Upper lobe of right lung (tissue), 1 donor: ENCODE measurements at regions not wholly inside any gene's neighbourhood (a gene's known extent, or its start where the extent isn't known, plus 50 kb on each side); places are given as distances from the start of the nearest gene placed in this dataset.
A peak's percentile ranks its signal among the peaks of the same experiment; 100 is the strongest.
"Not testable (repeated sequence)": the region's sequence is repeated elsewhere in the genome, so short reads cannot be mapped to it uniquely, and the experiment has no call there.

Experiments
- ATAC-seq: fragments of 200-7000 bp; cut with Tn5 transposase; one replicate; pipeline ENCODE4 v1.9.1; 2020; ENCODE audit warnings: mild to moderate bottlenecking, moderate library complexity
- DNase-seq: peaks from one replicate; pipeline ENCODE4 v3.0.0-alpha.2; 2020
- H3K27ac ChIP-seq: fragments of 200-600 bp; one replicate; pipeline ENCODE4 v1.8.0; 2022
- H3K27me3 ChIP-seq: fragments of 200-600 bp; one replicate; pipeline ENCODE4 v1.8.0; 2022; ENCODE audit warnings: mild to moderate bottlenecking
- H3K36me3 ChIP-seq: fragments of 200-600 bp; one replicate; pipeline ENCODE4 v1.8.0; 2022
- H3K4me1 ChIP-seq: fragments of 200-600 bp; one replicate; pipeline ENCODE4 v1.8.0; 2022
- H3K4me3 ChIP-seq: fragments of 200-600 bp; one replicate; pipeline ENCODE4 v1.8.0; 2022; ENCODE audit warnings: mild to moderate bottlenecking
- H3K9me3 ChIP-seq: fragments of 200-600 bp; one replicate; pipeline ENCODE4 v1.8.0; 2022
- intact Hi-C: fragments of 100-400 bp; cut with DNase I; formaldehyde crosslinking; loops from one replicate; pipeline ENCODE4 v1.11.0; 2022
- TF ChIP-seq, protein P1 (sequence below): fragments of 200-600 bp; IDR thresholded peaks from one replicate; pipeline ENCODE4 v1.8.0; 2022; ENCODE audit warnings: antibody characterized with exemption
- donor health status: DM: no; HTN: yes; CAD: no; lungs with severe emphysema.

DNA sequence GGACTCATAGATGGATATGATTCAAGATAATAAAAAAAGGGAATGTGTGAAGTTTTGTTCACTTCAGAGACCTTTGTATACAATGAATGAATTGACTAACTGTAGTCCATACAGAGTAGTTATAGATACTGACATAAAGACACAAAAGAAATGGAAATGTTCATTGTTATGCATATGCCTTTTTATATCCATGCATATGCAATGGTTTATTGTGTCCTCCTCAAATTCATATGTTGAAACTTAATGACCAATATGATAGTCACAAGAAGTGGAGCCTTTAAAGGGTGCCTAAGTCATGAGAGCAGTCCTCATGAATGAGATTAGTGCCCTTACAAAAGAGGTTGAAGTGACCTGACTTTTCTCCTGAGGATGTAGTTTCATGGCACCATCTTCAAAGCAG lies 467.5 kb upstream of the NDST4 start:
- DNase-seq: no peak
- H3K9me3 ChIP-seq: no peaks in the 10 kb centered on the region
- H3K36me3 ChIP-seq: no peaks in the 10 kb centered on the region
- TF ChIP-seq, protein P1, sequence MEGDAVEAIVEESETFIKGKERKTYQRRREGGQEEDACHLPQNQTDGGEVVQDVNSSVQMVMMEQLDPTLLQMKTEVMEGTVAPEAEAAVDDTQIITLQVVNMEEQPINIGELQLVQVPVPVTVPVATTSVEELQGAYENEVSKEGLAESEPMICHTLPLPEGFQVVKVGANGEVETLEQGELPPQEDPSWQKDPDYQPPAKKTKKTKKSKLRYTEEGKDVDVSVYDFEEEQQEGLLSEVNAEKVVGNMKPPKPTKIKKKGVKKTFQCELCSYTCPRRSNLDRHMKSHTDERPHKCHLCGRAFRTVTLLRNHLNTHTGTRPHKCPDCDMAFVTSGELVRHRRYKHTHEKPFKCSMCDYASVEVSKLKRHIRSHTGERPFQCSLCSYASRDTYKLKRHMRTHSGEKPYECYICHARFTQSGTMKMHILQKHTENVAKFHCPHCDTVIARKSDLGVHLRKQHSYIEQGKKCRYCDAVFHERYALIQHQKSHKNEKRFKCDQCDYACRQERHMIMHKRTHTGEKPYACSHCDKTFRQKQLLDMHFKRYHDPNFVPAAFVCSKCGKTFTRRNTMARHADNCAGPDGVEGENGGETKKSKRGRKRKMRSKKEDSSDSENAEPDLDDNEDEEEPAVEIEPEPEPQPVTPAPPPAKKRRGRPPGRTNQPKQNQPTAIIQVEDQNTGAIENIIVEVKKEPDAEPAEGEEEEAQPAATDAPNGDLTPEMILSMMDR: no peak
- H3K4me1 ChIP-seq: no peaks in the 10 kb centered on the region
- ATAC-seq: no peak
- intact Hi-C loops: no loop called here
- H3K27me3 ChIP-seq: no peaks in the 10 kb centered on the region
- no peak overlapping the region for H3K27ac ChIP-seq
- H3K4me3 ChIP-seq: no peak overlapping the region

GRCh38 chr4:115575851-115576250 lies 462.4 kb upstream of the NDST4 start:
- ATAC-seq: no peak
- intact Hi-C loops: no loop called here
- Histone ChIP-seq H3K9me3 (no peaks in the 10 kb centered on the region), H3K27me3 (no peaks in the 10 kb centered on the region), H3K36me3 (no peaks in the 10 kb centered on the region), H3K4me3 (no peak overlapping the region), H3K27ac (no peak overlapping the region), H3K4me1 (no peaks in the 10 kb centered on the region)
- DNase-seq: no peak
- TF ChIP-seq, protein P1: no peak

DNA sequence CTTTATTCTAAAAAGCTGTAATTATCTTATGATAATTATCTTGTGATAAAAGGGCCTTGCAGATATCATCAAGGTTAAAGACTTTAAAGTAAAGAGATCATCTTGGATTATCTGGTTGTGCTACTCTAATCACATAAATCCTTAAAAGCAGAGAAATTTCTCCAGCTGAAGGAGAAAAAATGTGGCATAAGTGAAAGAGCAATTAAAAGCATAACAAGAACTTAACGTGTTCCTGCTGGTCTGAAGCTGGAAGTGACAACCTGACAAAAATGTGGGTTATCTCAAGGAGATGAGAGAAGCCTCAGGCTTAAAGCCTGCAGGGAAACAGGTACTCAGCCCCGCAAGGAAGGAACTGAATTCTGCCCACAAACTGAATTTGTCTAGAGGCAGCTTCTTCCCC lies 449.1 kb upstream of the NDST4 start:
- intact Hi-C loops: no loop called here
- Histone ChIP-seq H3K4me3 (no peak overlapping the region), H3K27me3 (no peaks in the 10 kb centered on the region), H3K4me1 (no peaks in the 10 kb centered on the region), H3K27ac (no peak overlapping the region), H3K36me3 (no peaks in the 10 kb centered on the region), H3K9me3 (no peaks in the 10 kb centered on the region)
- ATAC-seq: no peak
- TF ChIP-seq, protein P1: no peak
- DNase-seq: no peak

- Histone ChIP-seq H3K4me3 (no peak overlapping the region), H3K9me3 (no peaks in the 10 kb centered on the region), H3K4me1 (no peaks in the 10 kb centered on the region), H3K27me3 (no peaks in the 10 kb centered on the region), H3K27ac (no peak overlapping the region), H3K36me3 (no peaks in the 10 kb centered on the region)
- intact Hi-C loops: no loop called here
- no peak for ATAC-seq
- no peak for DNase-seq
- TF ChIP-seq, protein P1: no peak
Observed at GRCh38 chr4:115548123-115548522, 434.7 kb upstream of the NDST4 start.

GRCh38 chr4:115537387-115537786 lies 424.0 kb upstream of the NDST4 start:
- DNase-seq (no peak), ATAC-seq (no peak)
- Histone ChIP-seq H3K27ac (no peak overlapping the region), H3K27me3 (no peaks in the 10 kb centered on the region), H3K4me1 (no peaks in the 10 kb centered on the region), H3K9me3 (no peaks in the 10 kb centered on the region), H3K4me3 (no peak overlapping the region), H3K36me3 (no peaks in the 10 kb centered on the region)
- TF ChIP-seq, protein P1: peak; percentile 18
- intact Hi-C loops: no loop called here

DNA sequence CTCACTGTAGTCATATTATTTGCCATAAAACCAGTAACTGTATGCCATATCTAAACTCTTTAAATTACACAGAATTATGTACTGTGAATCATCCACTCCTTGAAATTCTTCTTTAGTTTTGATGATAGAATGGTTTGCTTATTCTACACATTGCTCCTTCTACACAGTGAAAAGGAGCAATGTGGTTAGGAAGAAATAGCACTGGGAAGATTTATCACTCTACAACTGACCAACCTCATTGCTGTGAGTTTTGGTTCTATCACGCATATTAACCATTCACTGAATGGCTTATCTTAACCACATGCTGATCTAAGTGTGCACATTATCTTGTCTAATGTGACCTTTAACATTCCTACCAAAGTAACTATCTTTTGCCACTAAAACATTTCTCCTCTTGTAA lies 415.7 kb upstream of the NDST4 start:
- ATAC-seq: no peak
- Histone ChIP-seq H3K27me3 (no peaks in the 10 kb centered on the region), H3K9me3 (no peaks in the 10 kb centered on the region), H3K27ac (no peak overlapping the region), H3K4me1 (no peaks in the 10 kb centered on the region), H3K4me3 (no peak overlapping the region), H3K36me3 (no peaks in the 10 kb centered on the region)
- intact Hi-C loops: no loop called here
- DNase-seq: no peak
- TF ChIP-seq, protein P1: no peak

GRCh38 chr4:115519476-115519875 lies 406.1 kb upstream of the NDST4 start:
- H3K4me1 ChIP-seq, DNase-seq, intact Hi-C loops, H3K27ac ChIP-seq, H3K9me3 ChIP-seq, H3K4me3 ChIP-seq, H3K36me3 ChIP-seq, ATAC-seq, H3K27me3 ChIP-seq: not testable (repeated sequence)
